Endodermal cell (in vitro differentiated cells): ENCODE measurements at regions not wholly inside any gene's neighbourhood (a gene's known extent, or its start where the extent isn't known, plus 50 kb on each side); places are given as distances from the start of the nearest gene placed in this dataset.

ENCODE experiments used
- DNase-seq: peaks from one replicate; pipeline ENCODE4 v3.0.0-alpha.2; 2017
- H3K27ac ChIP-seq: 2 replicates; pipeline ENCODE4 v1.5.1; 2013; ENCODE audit warnings: mild to moderate bottlenecking, low read depth, low read length, moderate library complexity
- H3K27me3 ChIP-seq: 2 replicates; pipeline ENCODE4 v1.6.1; 2013; ENCODE audit warnings: mild to moderate bottlenecking, low read length, moderate library complexity; ENCODE audit not compliant: insufficient read depth, control insufficient read depth, poor library complexity, severe bottlenecking
- H3K36me3 ChIP-seq: 2 replicates; pipeline ENCODE4 v1.7.0; 2013; ENCODE audit warnings: mild to moderate bottlenecking, low read length, moderate library complexity; ENCODE audit not compliant: control insufficient read depth, insufficient read depth
- H3K4me1 ChIP-seq: one replicate; pipeline ENCODE4 v1.7.0; 2013; ENCODE audit warnings: low read length; ENCODE audit not compliant: control insufficient read depth, insufficient read depth
- H3K4me3 ChIP-seq: 2 replicates; pipeline ENCODE4 v1.5.1; 2013; ENCODE audit warnings: mild to moderate bottlenecking, low read length, moderate library complexity
- H3K9ac ChIP-seq: 2 replicates; pipeline ENCODE4 v1.6.1; 2013; ENCODE audit warnings: mild to moderate bottlenecking, low read length, moderate library complexity; ENCODE audit not compliant: poor library complexity, severe bottlenecking; ENCODE audit errors: extremely low read depth
- H3K9me3 ChIP-seq: 2 replicates; pipeline ENCODE4 v1.6.1; 2013; ENCODE audit warnings: mild to moderate bottlenecking, low read length, moderate library complexity; ENCODE audit not compliant: control insufficient read depth
- H3K27ac Mint-ChIP-seq: 2 replicates; pipeline ENCODE4 v1.8.0; 2020; ENCODE audit warnings: mixed read lengths
- H3K27me3 Mint-ChIP-seq: 2 replicates; pipeline ENCODE4 v1.8.0; 2021; ENCODE audit warnings: mild to moderate bottlenecking, mixed read lengths; ENCODE audit not compliant: insufficient read depth
- H3K36me3 Mint-ChIP-seq: 2 replicates; pipeline ENCODE4 v1.8.0; 2020; ENCODE audit warnings: low read depth, mixed read lengths
- H3K4me1 Mint-ChIP-seq: 2 replicates; pipeline ENCODE4 v1.8.0; 2020; ENCODE audit warnings: mixed read lengths
- H3K4me3 Mint-ChIP-seq: 2 replicates; pipeline ENCODE4 v1.8.0; 2020; ENCODE audit warnings: mild to moderate bottlenecking, moderate library complexity, mixed read lengths
- H3K9me3 Mint-ChIP-seq: 2 replicates; pipeline ENCODE4 v1.8.0; 2020; ENCODE audit warnings: mild to moderate bottlenecking, mixed read lengths
- WGBS, 2 experiments: methylation state at CpG; one replicate each; pipeline versions ENCODE4 v1.1.5 to v1.1.7; 2013; ENCODE audit warnings: missing lambda C conversion rate in 2 of 2, mixed read lengths in 1 of 2; ENCODE audit not compliant: insufficient coverage in 1 of 2, insufficient read length in 1 of 2; 5-methylcytosine and 5-hydroxymethylcytosine counted together
- TF ChIP-seq, protein P1 (sequence below): fragments of 200-600 bp; sonication (generic); conservative IDR thresholded peaks from 2 replicates; pipeline ENCODE4 v1.5.0; 2021; ENCODE audit warnings: antibody characterized with exemption, mild to moderate bottlenecking

DNA sequence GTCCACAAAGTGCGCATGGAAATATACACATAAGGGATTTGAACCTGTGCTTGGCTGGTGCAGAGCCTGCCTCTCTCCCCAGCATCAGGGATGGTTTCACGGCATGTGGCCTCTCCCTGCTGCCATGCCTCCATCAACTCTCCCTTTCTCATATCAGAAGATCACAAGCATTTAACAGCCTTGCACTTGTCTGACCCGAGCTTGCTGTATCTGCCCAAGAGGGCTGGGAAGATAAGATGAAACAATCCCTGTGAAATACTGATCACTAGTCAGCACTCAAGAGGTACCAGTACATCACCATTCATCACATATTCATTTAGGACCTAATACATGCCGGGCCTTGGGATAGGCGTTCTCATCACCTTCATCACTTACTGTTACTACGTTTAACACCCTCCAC, 107.6 kb upstream of the ARHGEF3 start:
- Histone ChIP-seq H3K27ac (no peak overlapping the region), H3K4me1 (no peaks in the 10 kb centered on the region), H3K9me3 (no peaks in the 10 kb centered on the region), H3K27me3 (no peaks in the 10 kb centered on the region), H3K36me3 (no peaks in the 10 kb centered on the region), H3K4me3 (no peak overlapping the region), H3K9ac (no peak overlapping the region)
- no peak overlapping the region for H3K4me3 Mint-ChIP-seq
- WGBS, 2 experiments = 86 to 92% methylated on average over 3 to 6 of the region's 6 CpGs
- no peak overlapping the region for H3K27ac Mint-ChIP-seq
- H3K9me3 Mint-ChIP-seq = no peaks in the 10 kb centered on the region
- TF ChIP-seq, protein P1, sequence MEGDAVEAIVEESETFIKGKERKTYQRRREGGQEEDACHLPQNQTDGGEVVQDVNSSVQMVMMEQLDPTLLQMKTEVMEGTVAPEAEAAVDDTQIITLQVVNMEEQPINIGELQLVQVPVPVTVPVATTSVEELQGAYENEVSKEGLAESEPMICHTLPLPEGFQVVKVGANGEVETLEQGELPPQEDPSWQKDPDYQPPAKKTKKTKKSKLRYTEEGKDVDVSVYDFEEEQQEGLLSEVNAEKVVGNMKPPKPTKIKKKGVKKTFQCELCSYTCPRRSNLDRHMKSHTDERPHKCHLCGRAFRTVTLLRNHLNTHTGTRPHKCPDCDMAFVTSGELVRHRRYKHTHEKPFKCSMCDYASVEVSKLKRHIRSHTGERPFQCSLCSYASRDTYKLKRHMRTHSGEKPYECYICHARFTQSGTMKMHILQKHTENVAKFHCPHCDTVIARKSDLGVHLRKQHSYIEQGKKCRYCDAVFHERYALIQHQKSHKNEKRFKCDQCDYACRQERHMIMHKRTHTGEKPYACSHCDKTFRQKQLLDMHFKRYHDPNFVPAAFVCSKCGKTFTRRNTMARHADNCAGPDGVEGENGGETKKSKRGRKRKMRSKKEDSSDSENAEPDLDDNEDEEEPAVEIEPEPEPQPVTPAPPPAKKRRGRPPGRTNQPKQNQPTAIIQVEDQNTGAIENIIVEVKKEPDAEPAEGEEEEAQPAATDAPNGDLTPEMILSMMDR = no peak
- no peaks in the 10 kb centered on the region for H3K27me3 Mint-ChIP-seq
- peaks cover 13% of the 10 kb centered on the region for H3K4me1 Mint-ChIP-seq
- H3K36me3 Mint-ChIP-seq = no peaks in the 10 kb centered on the region
- no peak for DNase-seq

- no peaks in the 10 kb centered on the region for H3K9me3 Mint-ChIP-seq
- H3K27ac Mint-ChIP-seq = no peak overlapping the region
- no peak overlapping the region for H3K27ac ChIP-seq
- no peaks in the 10 kb centered on the region for H3K36me3 ChIP-seq
- WGBS, 2 experiments = 87 to 98% methylated on average over 3 to 5 of the region's 5 CpGs
- no peak for DNase-seq
- no peak overlapping the region for H3K9ac ChIP-seq
- no peaks in the 10 kb centered on the region for H3K4me1 ChIP-seq
- no peaks in the 10 kb centered on the region for H3K27me3 ChIP-seq
- H3K36me3 Mint-ChIP-seq = no peaks in the 10 kb centered on the region
- H3K4me1 Mint-ChIP-seq = peaks cover 13% of the 10 kb centered on the region
- H3K27me3 Mint-ChIP-seq = no peaks in the 10 kb centered on the region
- TF ChIP-seq, protein P1 = no peak
- no peak overlapping the region for H3K4me3 Mint-ChIP-seq
- H3K9me3 ChIP-seq = no peaks in the 10 kb centered on the region
- H3K4me3 ChIP-seq = no peak overlapping the region
Measured at GRCh38 chr3:56908004-56908403, 106.3 kb upstream of the ARHGEF3 start.

DNA sequence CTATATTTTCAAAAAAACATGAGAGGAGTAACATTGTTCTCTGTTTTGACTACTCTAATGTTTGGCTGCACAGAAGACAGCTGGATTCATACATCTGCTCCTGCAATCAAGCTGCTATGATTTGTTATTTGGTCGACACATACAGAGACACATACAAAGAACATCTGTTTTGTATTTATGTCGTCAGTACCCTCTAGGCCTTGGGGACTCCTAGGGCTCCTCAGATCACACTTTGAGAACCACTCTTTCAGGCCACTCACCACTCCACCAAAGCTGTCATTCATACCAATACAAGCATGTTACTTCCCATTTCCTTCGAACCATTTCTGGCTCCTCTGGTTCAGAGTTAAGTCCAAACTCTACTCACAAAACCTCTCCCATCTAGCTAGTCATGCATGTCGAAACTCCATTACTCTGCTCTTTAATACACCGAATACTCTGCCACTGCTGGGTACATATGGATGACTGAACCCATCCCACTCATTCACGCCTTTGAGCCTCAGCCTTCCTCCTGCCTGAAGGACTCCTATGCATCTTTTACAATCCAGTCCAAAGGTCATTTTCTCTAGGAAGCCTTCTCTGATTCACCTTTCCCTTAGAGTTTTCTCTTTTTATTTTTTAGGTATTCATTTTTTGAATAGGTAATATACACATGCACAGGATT, 102.9 kb upstream of the ARHGEF3 start:
- 81 to 94% methylated on average over 4 to 6 of the region's 6 CpGs for WGBS, 2 experiments

More for the DNA sequence above, 102.9 kb upstream of the ARHGEF3 start:
- no peak overlapping the region for H3K4me3 Mint-ChIP-seq
- Histone ChIP-seq H3K9me3 (no peaks in the 10 kb centered on the region), H3K27ac (no peak overlapping the region), H3K9ac (no peak overlapping the region), H3K36me3 (no peaks in the 10 kb centered on the region), H3K4me1 (no peaks in the 10 kb centered on the region), H3K27me3 (no peaks in the 10 kb centered on the region), H3K4me3 (no peak overlapping the region)
- no peaks in the 10 kb centered on the region for H3K27me3 Mint-ChIP-seq
- DNase-seq = no peak
- H3K36me3 Mint-ChIP-seq = no peaks in the 10 kb centered on the region
- peaks cover 13% of the 10 kb centered on the region for H3K4me1 Mint-ChIP-seq
- TF ChIP-seq, protein P1 = no peak
- H3K9me3 Mint-ChIP-seq = no peaks in the 10 kb centered on the region
- H3K27ac Mint-ChIP-seq = no peak overlapping the region
